ENCODE measurements at regions not wholly inside any gene's neighbourhood (a gene's known extent, or its start where the extent isn't known, plus 50 kb on each side); places are given as distances from the start of the nearest gene placed in this dataset.

DNA sequence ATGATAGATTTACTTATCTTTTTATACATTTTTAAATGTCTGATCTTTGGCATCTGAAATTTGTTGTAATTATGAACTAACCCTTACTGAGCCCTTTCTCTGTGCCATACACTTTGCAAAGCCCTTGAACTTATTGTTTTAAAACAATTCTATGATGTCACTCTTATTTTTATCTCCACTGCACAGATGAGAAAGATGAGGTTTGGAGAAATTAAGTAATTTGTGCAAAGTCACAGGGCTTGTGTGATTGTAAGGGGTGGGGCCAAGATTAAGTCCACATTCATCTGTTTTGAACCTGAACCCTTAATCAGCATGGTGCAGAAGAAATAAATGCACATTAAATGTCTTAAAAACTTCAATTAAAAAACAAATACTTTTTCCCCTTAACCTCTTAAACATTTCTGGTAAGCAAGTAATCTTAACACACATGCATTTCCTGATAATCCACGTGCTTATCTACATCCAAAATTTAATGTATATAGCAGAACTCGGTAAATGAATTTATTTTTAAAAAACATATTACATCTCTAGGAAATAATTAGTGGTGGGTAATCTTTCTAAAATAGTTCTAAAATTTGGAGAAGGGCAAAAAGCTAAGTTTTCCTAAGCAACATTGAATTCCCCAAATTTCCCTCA lies 189.8 kb upstream of the TBC1D5 start:
- in situ Hi-C loops (cut with MboI), result no loop called here
- H3K4me3 ChIP-seq, result no peak overlapping the region
- H3K36me3 ChIP-seq (ENCODE audit: low read depth), result no peaks in the 10 kb centered on the region
- TF ChIP-seq EZH2 (IDR thresholded peaks at IDR 0.05; ENCODE audit: insufficient read depth, poor library complexity, severe bottlenecking) (no peak), EZH2phosphoT487 (IDR thresholded peaks at IDR 0.05; ENCODE audit: insufficient read depth, low read depth) (no peak)
- no peak overlapping the region for H3K9ac ChIP-seq
- no peak for DNase-seq
- H3K79me2 ChIP-seq (ENCODE audit: insufficient read depth), result no peaks in the 10 kb centered on the region
- H3K27me3 ChIP-seq (replicated peaks; ENCODE audit: insufficient read depth), result peaks cover 49% of the 10 kb centered on the region
- H3K27ac ChIP-seq, result no peak overlapping the region
- H3K9me3 ChIP-seq (ENCODE audit: low read depth), result no peaks in the 10 kb centered on the region
- H3F3A ChIP-seq (ENCODE audit: insufficient read depth), result no peaks in the 10 kb centered on the region
- no peaks in the 10 kb centered on the region for H4K20me1 ChIP-seq (ENCODE audit: insufficient read depth)
- 34 to 42% methylated on average over 2 of the region's 2 CpGs for WGBS, 2 experiments (ENCODE audit: low coverage in 1 of 2, low lambda C conversion rate in 2 of 2, missing lambda C conversion rate in 2 of 2)
- no peak overlapping the region for H3K4me2 ChIP-seq (ENCODE audit: unreplicated experiment)
- no peaks in the 10 kb centered on the region for H3K4me1 ChIP-seq (ENCODE audit: insufficient read depth)
- no peaks in the 10 kb centered on the region for H3K9me2 ChIP-seq (ENCODE audit: insufficient read depth)
- H2AFZ ChIP-seq, result no peak overlapping the region

DNA sequence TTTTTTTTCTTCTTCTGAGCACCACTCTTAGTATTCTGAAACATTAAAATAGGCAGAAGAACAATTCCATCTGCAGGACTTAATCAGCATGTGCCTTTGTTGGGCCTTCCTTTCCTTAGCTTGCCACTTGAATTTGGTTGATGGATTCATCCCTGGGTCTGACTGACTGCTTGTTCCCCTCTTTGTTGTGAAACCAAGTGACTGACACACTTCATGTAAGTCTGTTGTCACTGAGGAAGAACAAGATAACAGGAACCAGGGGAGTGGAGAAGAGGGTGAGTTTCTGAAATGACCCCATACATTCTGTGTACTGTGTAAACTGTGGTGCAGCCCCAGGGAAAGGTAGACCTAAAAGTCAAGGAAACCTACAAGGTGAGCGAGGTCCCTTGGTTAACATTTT lies 188.7 kb upstream of the TBC1D5 start:
- H3K9me3 ChIP-seq (ENCODE audit: low read depth), result no peaks in the 10 kb centered on the region
- in situ Hi-C loops (cut with MboI), result no loop called here

DNA sequence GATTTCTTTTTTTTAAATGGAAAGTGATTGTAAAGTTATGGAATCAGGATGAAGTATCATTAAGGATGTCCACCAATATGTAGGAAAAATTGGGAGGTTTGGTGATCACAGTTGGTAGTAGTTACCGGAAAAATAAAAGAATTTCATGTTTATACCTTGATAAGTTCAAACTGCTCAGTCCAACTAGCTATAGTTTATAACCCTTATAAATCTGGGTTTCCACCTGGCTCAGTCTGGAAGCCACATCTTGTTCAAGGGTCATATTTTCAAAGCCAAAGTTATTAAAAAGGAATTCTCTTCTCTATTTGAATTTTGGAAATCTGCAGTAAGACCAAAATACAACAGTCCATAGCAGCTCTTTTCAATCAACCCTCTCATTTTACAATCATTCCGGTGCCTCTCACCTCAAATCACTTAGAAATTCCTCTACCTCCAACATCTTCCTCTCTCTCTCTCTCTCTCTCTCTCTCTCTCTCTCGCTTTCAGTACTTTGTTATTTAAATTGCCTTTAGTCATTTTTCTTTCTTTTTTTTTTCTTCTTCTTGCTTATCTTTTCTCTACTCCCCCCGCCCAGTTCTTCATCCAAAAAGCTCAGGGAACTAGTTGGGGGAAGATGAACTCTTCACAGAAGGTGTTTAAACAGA lies 186.2 kb upstream of the TBC1D5 start:
- 30 to 46% methylated on average over 4 of the region's 4 CpGs for WGBS, 2 experiments (ENCODE audit: low coverage in 1 of 2, low lambda C conversion rate in 2 of 2, missing lambda C conversion rate in 2 of 2)
- TF ChIP-seq EZH2phosphoT487 (IDR thresholded peaks at IDR 0.05; ENCODE audit: insufficient read depth, low read depth) (no peak), EZH2 (IDR thresholded peaks at IDR 0.05; ENCODE audit: insufficient read depth, poor library complexity, severe bottlenecking) (no peak)
- no peaks in the 10 kb centered on the region for H3K4me1 ChIP-seq (ENCODE audit: insufficient read depth)
- peaks cover 22% of the 10 kb centered on the region for H3K27me3 ChIP-seq (replicated peaks; ENCODE audit: insufficient read depth)
- H3K9me2 ChIP-seq (ENCODE audit: insufficient read depth), result no peaks in the 10 kb centered on the region
- H3K4me2 ChIP-seq (ENCODE audit: unreplicated experiment), result no peak overlapping the region
- H3F3A ChIP-seq (ENCODE audit: insufficient read depth), result no peaks in the 10 kb centered on the region
- H4K20me1 ChIP-seq (ENCODE audit: insufficient read depth), result no peaks in the 10 kb centered on the region
- no peak overlapping the region for H3K27ac ChIP-seq
- H3K79me2 ChIP-seq (ENCODE audit: insufficient read depth), result no peaks in the 10 kb centered on the region
- no peak overlapping the region for H3K4me3 ChIP-seq
- H3K9me3 ChIP-seq (ENCODE audit: low read depth), result no peaks in the 10 kb centered on the region
- in situ Hi-C loops (cut with MboI), result no loop called here
- H3K36me3 ChIP-seq (ENCODE audit: low read depth), result no peaks in the 10 kb centered on the region
- DNase-seq, result no peak
- no peak overlapping the region for H3K9ac ChIP-seq
- no peak overlapping the region for H2AFZ ChIP-seq

More for the DNA sequence above, 188.7 kb upstream of the TBC1D5 start:
- Histone ChIP-seq H2AFZ (no peak overlapping the region), H3F3A (ENCODE audit: insufficient read depth) (no peaks in the 10 kb centered on the region), H3K36me3 (ENCODE audit: low read depth) (no peaks in the 10 kb centered on the region), H4K20me1 (ENCODE audit: insufficient read depth) (no peaks in the 10 kb centered on the region), H3K9ac (no peak overlapping the region), H3K4me3 (no peak overlapping the region), H3K4me2 (ENCODE audit: unreplicated experiment) (no peak overlapping the region), H3K9me2 (ENCODE audit: insufficient read depth) (no peaks in the 10 kb centered on the region), H3K27me3 (replicated peaks; ENCODE audit: insufficient read depth) (peaks cover 41% of the 10 kb centered on the region), H3K79me2 (ENCODE audit: insufficient read depth) (no peaks in the 10 kb centered on the region), H3K4me1 (ENCODE audit: insufficient read depth) (no peaks in the 10 kb centered on the region), H3K27ac (no peak overlapping the region)
- DNase-seq, result no peak
- TF ChIP-seq EZH2phosphoT487 (IDR thresholded peaks at IDR 0.05; ENCODE audit: insufficient read depth, low read depth) (no peak), EZH2 (IDR thresholded peaks at IDR 0.05; ENCODE audit: insufficient read depth, poor library complexity, severe bottlenecking) (no peak)
- WGBS, 2 experiments (ENCODE audit: low coverage in 1 of 2, low lambda C conversion rate in 2 of 2, missing lambda C conversion rate in 2 of 2), result 53% methylated on average over 1 of the region's 1 CpG

DNA sequence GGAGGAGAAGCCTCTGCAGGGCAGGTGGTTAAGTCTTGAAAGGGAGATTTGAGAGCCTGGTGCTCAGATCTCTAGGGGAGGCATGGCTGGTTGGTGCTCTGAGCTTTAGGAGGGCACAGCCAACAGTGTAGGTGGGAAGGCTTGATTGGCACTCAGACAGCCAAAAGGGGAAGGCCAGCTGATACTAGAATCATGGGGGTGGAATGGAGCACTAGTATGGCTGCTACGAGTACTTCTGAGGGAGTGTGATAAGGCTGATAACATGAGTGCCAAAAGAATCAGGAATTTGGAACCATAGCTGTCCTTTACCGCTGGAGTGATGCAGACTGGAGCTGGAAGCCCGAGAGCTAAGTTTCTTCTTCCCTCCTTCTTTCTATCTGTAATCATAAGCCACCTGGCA lies 184.6 kb upstream of the TBC1D5 start:
- H3K4me1 ChIP-seq (ENCODE audit: insufficient read depth), result no peaks in the 10 kb centered on the region
- no peak for DNase-seq
- in situ Hi-C loops (cut with MboI), result no loop called here

More for the DNA sequence above, 184.6 kb upstream of the TBC1D5 start:
- no peak overlapping the region for H3K4me3 ChIP-seq
- H3F3A ChIP-seq (ENCODE audit: insufficient read depth), result no peaks in the 10 kb centered on the region
- no peaks in the 10 kb centered on the region for H3K9me2 ChIP-seq (ENCODE audit: insufficient read depth)
- no peak overlapping the region for H2AFZ ChIP-seq
- H3K79me2 ChIP-seq (ENCODE audit: insufficient read depth), result no peaks in the 10 kb centered on the region
- WGBS, 2 experiments (ENCODE audit: low coverage in 1 of 2, low lambda C conversion rate in 2 of 2, missing lambda C conversion rate in 2 of 2), result 21 to 32% methylated on average over 3 of the region's 3 CpGs
- H3K27ac ChIP-seq, result no peak overlapping the region
- H3K9ac ChIP-seq, result no peak overlapping the region
- H3K27me3 ChIP-seq (replicated peaks; ENCODE audit: insufficient read depth), result peaks cover 10% of the 10 kb centered on the region
- no peaks in the 10 kb centered on the region for H4K20me1 ChIP-seq (ENCODE audit: insufficient read depth)
- no peak overlapping the region for H3K4me2 ChIP-seq (ENCODE audit: unreplicated experiment)
- H3K36me3 ChIP-seq (ENCODE audit: low read depth), result no peaks in the 10 kb centered on the region
- H3K9me3 ChIP-seq (ENCODE audit: low read depth), result no peaks in the 10 kb centered on the region
- TF ChIP-seq EZH2phosphoT487 (IDR thresholded peaks at IDR 0.05; ENCODE audit: insufficient read depth, low read depth), result no peak
- no peak for TF ChIP-seq EZH2 (IDR thresholded peaks at IDR 0.05; ENCODE audit: insufficient read depth, poor library complexity, severe bottlenecking)
